ENCODE measurements at regions not wholly inside any gene's neighbourhood (a gene's known extent, or its start where the extent isn't known, plus 50 kb on each side); places are given as distances from the start of the nearest gene placed in this dataset.

DNA sequence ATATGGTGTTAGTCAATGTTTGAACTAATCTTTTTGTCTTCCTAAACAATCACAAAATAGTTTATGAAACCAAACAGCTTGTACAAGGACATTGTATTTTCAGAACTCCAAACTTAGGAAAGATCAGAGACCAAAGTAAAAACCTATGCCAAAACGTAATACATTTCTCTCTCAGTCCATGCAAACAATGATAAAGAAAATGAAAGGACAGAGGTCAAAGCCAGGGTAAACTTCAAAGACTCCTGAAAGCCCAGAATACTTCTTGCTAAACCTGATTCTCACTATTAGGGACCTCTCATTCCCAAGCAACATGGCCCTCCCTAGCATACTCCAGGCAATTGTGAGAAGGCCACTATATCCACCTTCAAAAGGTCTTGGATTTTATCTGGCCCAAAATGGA, 105.1 kb upstream of the GALNT5 start:
- H4K20me1 ChIP-seq (ENCODE audit: insufficient read depth), result no peaks in the 10 kb centered on the region
- TF ChIP-seq, protein P1, sequence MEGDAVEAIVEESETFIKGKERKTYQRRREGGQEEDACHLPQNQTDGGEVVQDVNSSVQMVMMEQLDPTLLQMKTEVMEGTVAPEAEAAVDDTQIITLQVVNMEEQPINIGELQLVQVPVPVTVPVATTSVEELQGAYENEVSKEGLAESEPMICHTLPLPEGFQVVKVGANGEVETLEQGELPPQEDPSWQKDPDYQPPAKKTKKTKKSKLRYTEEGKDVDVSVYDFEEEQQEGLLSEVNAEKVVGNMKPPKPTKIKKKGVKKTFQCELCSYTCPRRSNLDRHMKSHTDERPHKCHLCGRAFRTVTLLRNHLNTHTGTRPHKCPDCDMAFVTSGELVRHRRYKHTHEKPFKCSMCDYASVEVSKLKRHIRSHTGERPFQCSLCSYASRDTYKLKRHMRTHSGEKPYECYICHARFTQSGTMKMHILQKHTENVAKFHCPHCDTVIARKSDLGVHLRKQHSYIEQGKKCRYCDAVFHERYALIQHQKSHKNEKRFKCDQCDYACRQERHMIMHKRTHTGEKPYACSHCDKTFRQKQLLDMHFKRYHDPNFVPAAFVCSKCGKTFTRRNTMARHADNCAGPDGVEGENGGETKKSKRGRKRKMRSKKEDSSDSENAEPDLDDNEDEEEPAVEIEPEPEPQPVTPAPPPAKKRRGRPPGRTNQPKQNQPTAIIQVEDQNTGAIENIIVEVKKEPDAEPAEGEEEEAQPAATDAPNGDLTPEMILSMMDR (conservative IDR thresholded peaks at IDR 0.05; ENCODE audit: low read depth, low read length), result no peak
- peak overlapping the region; percentile 41 for H3K4me2 ChIP-seq
- peaks cover 50% of the 10 kb centered on the region for H3K4me1 ChIP-seq (ENCODE audit: low read depth, poor library complexity, severe bottlenecking)
- H3K79me2 ChIP-seq (ENCODE audit: insufficient read depth, low read depth), result no peaks in the 10 kb centered on the region
- peak overlapping the region; percentile 38 for H3K4me3 ChIP-seq (IDR thresholded peaks at IDR 0.05; ENCODE audit: insufficient read depth, low read depth, low read length)
- no peaks in the 10 kb centered on the region for H3K36me3 ChIP-seq (ENCODE audit: insufficient read depth)
- H3K9ac ChIP-seq, result no peak overlapping the region
- H3K27ac ChIP-seq, result no peak overlapping the region
- H2AFZ ChIP-seq (ENCODE audit: low read depth), result peak overlapping the region; percentile 32; the same call in 1 of the 2 replicates
- H3K27me3 ChIP-seq (ENCODE audit: insufficient read depth, low read depth), result no peaks in the 10 kb centered on the region

- peaks cover 27% of the 10 kb centered on the region for H3K4me1 ChIP-seq (ENCODE audit: low read depth, poor library complexity, severe bottlenecking)
- no peak overlapping the region for H3K4me2 ChIP-seq
- H3K27me3 ChIP-seq (ENCODE audit: insufficient read depth, low read depth), result no peaks in the 10 kb centered on the region
- H3K79me2 ChIP-seq (ENCODE audit: insufficient read depth, low read depth), result no peaks in the 10 kb centered on the region
- no peak overlapping the region for H3K27ac ChIP-seq
- H3K36me3 ChIP-seq (ENCODE audit: insufficient read depth), result no peaks in the 10 kb centered on the region
- no peak overlapping the region for H3K9ac ChIP-seq
- no peaks in the 10 kb centered on the region for H4K20me1 ChIP-seq (ENCODE audit: insufficient read depth)
- TF ChIP-seq, protein P1 (conservative IDR thresholded peaks at IDR 0.05; ENCODE audit: low read depth, low read length), result no peak
- no peak overlapping the region for H2AFZ ChIP-seq (ENCODE audit: low read depth)
- no peak overlapping the region for H3K4me3 ChIP-seq (IDR thresholded peaks at IDR 0.05; ENCODE audit: insufficient read depth, low read depth, low read length)
Observed at GRCh38 chr2:157155992-157156391, 101.5 kb upstream of the GALNT5 start.

DNA sequence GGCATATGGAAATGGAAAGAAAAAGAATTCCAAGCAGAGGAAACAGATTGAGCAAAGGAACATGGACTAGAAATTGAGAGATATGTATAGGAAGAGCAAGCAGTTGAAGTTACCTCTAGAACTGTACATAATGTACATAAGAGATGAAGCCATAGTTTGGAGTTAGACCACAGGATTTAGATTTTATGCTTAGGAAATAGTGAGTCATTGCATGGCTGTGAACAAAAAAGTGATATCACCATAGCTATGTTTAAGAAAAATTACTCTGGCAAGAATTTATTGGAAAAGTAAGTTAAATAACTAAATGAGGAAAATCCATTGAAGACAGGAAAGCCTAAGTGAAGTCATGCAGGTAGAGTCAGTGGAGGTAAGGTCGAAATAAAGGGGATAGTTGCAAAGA, 99.4 kb upstream of the GALNT5 start:
- TF ChIP-seq, protein P1 (conservative IDR thresholded peaks at IDR 0.05; ENCODE audit: low read depth, low read length), result no peak
- no peak overlapping the region for H3K27ac ChIP-seq
- no peaks in the 10 kb centered on the region for H3K27me3 ChIP-seq (ENCODE audit: insufficient read depth, low read depth)
- H3K4me2 ChIP-seq, result no peak overlapping the region
- H2AFZ ChIP-seq (ENCODE audit: low read depth), result no peak overlapping the region
- H4K20me1 ChIP-seq (ENCODE audit: insufficient read depth), result no peaks in the 10 kb centered on the region
- no peaks in the 10 kb centered on the region for H3K36me3 ChIP-seq (ENCODE audit: insufficient read depth)
- H3K79me2 ChIP-seq (ENCODE audit: insufficient read depth, low read depth), result no peaks in the 10 kb centered on the region
- H3K9ac ChIP-seq, result no peak overlapping the region
- H3K4me3 ChIP-seq (IDR thresholded peaks at IDR 0.05; ENCODE audit: insufficient read depth, low read depth, low read length), result no peak overlapping the region
- peaks cover 6% of the 10 kb centered on the region for H3K4me1 ChIP-seq (ENCODE audit: low read depth, poor library complexity, severe bottlenecking)

- H3K4me2 ChIP-seq, result no peak overlapping the region
- H2AFZ ChIP-seq (ENCODE audit: low read depth), result no peak overlapping the region
- H3K9ac ChIP-seq, result no peak overlapping the region
- H3K36me3 ChIP-seq (ENCODE audit: insufficient read depth), result no peaks in the 10 kb centered on the region
- H3K27ac ChIP-seq, result no peak overlapping the region
- no peaks in the 10 kb centered on the region for H3K4me1 ChIP-seq (ENCODE audit: low read depth, poor library complexity, severe bottlenecking)
- H3K4me3 ChIP-seq (IDR thresholded peaks at IDR 0.05; ENCODE audit: insufficient read depth, low read depth, low read length), result no peak overlapping the region
- no peaks in the 10 kb centered on the region for H4K20me1 ChIP-seq (ENCODE audit: insufficient read depth)
- no peaks in the 10 kb centered on the region for H3K27me3 ChIP-seq (ENCODE audit: insufficient read depth, low read depth)
- no peaks in the 10 kb centered on the region for H3K79me2 ChIP-seq (ENCODE audit: insufficient read depth, low read depth)
- TF ChIP-seq, protein P1 (conservative IDR thresholded peaks at IDR 0.05; ENCODE audit: low read depth, low read length), result no peak
Observed at GRCh38 chr2:157159221-157159934, 98.1 kb upstream of the GALNT5 start.

Data from KMS-11 (cell line).